Osteoblast (primary cell): ENCODE measurements at regions not wholly inside any gene's neighbourhood (a gene's known extent, or its start where the extent isn't known, plus 50 kb on each side); places are given as distances from the start of the nearest gene placed in this dataset.
A peak's percentile ranks its signal among the peaks of the same experiment; 100 is the strongest.

Experiments used
- DNase-seq: peaks from one replicate; pipeline ENCODE4 v3.0.0; 2011; ENCODE audit warnings: low spot score, mixed read lengths; ENCODE audit not compliant: insufficient read length; ENCODE audit errors: missing footprints
- H2AFZ ChIP-seq: 2 replicates; pipeline ENCODE4 v1.6.0; 2011; ENCODE audit warnings: mild to moderate bottlenecking, low read length
- H3K27ac ChIP-seq: 2 replicates; pipeline ENCODE4 v1.5.1; 2011; ENCODE audit warnings: mild to moderate bottlenecking, low read depth, low read length, moderate library complexity
- H3K27me3 ChIP-seq: 2 replicates; pipeline ENCODE4 v1.6.0; 2012; ENCODE audit warnings: mild to moderate bottlenecking, control low read depth, inconsistent platforms, low read length, moderate library complexity; ENCODE audit not compliant: insufficient read depth
- H3K36me3 ChIP-seq: 2 replicates; pipeline ENCODE4 v1.5.1; 2011; ENCODE audit warnings: mild to moderate bottlenecking, low read length, control low read depth, moderate library complexity; ENCODE audit not compliant: insufficient read depth
- H3K4me1 ChIP-seq: 2 replicates; pipeline ENCODE4 v1.5.1; 2011; ENCODE audit warnings: mild to moderate bottlenecking, low read length, control low read depth, moderate library complexity; ENCODE audit not compliant: insufficient read depth
- H3K4me2 ChIP-seq: 2 replicates; pipeline ENCODE4 v1.6.0; 2011; ENCODE audit warnings: mild to moderate bottlenecking, low read length; ENCODE audit not compliant: insufficient read depth
- H3K4me3 ChIP-seq: fragments of 200-600 bp; sonication (generic); 3 replicates; pipeline ENCODE4 v1.5.1; 2012; ENCODE audit warnings: mild to moderate bottlenecking, low read length, inconsistent platforms; ENCODE audit not compliant: insufficient read depth
- H3K79me2 ChIP-seq: 2 replicates; pipeline ENCODE4 v1.6.0; 2012; ENCODE audit warnings: mild to moderate bottlenecking, low read length, control low read depth, inconsistent platforms; ENCODE audit not compliant: insufficient read depth
- H3K9me3 ChIP-seq: 2 replicates; pipeline ENCODE4 v1.5.1; 2011; ENCODE audit warnings: low read depth, low read length, control low read depth
- H4K20me1 ChIP-seq: 2 replicates; pipeline ENCODE4 v1.6.0; 2012; ENCODE audit warnings: mild to moderate bottlenecking, low read length, control low read depth; ENCODE audit not compliant: insufficient read depth
- CTCF ChIP-seq: IDR thresholded peaks from 2 replicates; pipeline ENCODE4 v1.5.1; 2011; ENCODE audit warnings: mild to moderate bottlenecking, low read depth, low read length, moderate library complexity; ENCODE audit errors: extremely low read depth

- no peaks in the 10 kb centered on the region for H4K20me1 ChIP-seq
- H3K27me3 ChIP-seq, result no peaks in the 10 kb centered on the region
- no peak for DNase-seq
- no peaks in the 10 kb centered on the region for H3K9me3 ChIP-seq
- no peaks in the 10 kb centered on the region for H3K36me3 ChIP-seq
- peak overlapping the region; percentile 30 for H3K4me3 ChIP-seq
- no peaks in the 10 kb centered on the region for H3K79me2 ChIP-seq
- peaks cover 23% of the 10 kb centered on the region for H3K4me1 ChIP-seq
- H3K27ac ChIP-seq, result peak overlapping the region; percentile 53
- peak overlapping the region; percentile 65 for H2AFZ ChIP-seq
- no peak for TF ChIP-seq CTCF
- peak overlapping the region; percentile 59 for H3K4me2 ChIP-seq
Measured at GRCh38 chr2:111617299-111618225, 266.4 kb downstream of the ANAPC1 start.

DNA sequence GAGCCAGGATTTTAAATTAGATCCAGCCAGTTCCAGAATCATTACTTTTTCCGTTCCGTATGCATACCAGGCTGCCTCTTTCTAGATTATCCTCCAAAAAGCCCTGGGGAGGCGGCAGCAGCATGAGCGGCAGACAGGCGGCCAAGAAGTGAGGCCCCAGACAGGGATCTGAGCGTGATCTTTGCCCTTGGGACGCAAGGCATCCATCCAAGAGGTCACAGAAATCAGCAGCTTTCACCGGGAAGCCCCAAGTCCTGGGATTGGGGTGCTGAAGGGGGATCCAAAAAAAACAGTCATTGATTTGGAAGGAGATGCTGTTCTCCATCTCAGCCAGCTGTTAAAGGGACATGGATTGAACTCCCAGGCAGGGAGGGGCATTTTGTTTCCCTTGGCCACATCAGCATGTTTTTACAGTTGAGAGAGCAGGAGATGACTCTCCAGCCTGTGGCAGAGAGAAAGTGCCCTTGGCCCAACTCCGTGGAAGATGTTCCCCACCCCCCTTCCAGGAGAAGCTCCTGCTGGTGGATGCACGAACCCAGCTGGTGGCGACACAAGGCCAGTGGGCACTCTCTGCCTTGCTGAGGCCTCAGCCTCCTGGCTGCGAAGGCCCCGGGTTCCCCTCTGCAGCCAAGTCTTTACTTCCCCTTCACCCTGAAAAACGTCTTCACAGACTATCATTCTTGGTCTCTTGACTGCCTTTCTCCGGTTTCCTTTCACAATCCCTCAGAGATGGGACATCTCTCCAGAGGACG lies 265.6 kb downstream of the ANAPC1 start:
- H3K27ac ChIP-seq, result peak overlapping the region; percentile 53
- no peak for TF ChIP-seq CTCF
- peaks cover 23% of the 10 kb centered on the region for H3K4me1 ChIP-seq
- no peaks in the 10 kb centered on the region for H3K9me3 ChIP-seq
- DNase-seq, result no peak
- no peaks in the 10 kb centered on the region for H3K27me3 ChIP-seq
- H4K20me1 ChIP-seq, result no peaks in the 10 kb centered on the region
- no peaks in the 10 kb centered on the region for H3K36me3 ChIP-seq
- H3K4me2 ChIP-seq, result peak overlapping the region; percentile 59
- H3K79me2 ChIP-seq, result no peaks in the 10 kb centered on the region
- peak overlapping the region; percentile 30 for H3K4me3 ChIP-seq
- peak overlapping the region; percentile 65 for H2AFZ ChIP-seq

DNA sequence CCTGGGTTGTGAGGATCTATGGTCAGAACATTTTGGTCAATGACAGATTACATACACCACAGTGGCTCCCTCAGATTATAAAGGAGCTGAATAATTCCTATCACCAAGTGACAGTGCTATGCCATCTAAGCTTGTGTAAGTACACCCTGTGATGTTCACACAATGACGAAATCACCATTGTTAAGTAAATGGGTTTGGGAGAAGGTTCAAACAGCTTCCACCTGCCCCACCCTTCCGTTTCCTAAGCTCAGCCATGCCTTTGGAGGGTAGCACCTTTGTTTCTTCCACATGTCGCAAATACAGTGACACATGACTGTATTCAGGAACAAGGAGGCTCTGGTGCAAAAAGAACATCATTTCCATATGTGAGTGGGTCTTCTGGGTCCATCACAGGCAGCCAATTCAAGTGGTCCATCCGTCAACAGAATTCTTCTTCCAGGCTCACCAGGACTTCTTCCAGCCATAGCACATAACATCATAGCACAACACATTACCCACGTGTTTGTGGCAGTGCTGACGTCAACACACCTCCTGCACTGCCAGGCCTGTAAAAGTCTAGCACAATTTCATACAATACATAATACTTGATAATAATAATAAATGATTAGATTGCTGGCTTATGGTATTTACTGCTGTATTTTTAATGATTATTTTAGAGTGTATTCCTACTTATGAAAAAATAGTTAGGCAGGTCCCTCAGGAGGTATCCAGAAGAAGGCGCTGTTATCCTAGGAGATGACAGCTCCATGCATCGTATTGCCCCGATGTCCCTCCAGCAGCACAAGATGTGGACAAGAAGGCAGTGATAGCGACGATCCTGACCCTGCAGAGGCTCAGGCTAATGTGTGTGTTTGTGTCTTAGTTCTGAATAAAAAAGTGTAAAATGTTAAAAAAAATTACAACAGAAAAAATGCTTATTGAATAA lies 264.8 kb downstream of the ANAPC1 start:
- no peak for TF ChIP-seq CTCF
- H3K36me3 ChIP-seq, result no peaks in the 10 kb centered on the region
- no peak overlapping the region for H3K4me3 ChIP-seq
- H3K27me3 ChIP-seq, result no peaks in the 10 kb centered on the region
- H3K4me1 ChIP-seq, result peaks cover 23% of the 10 kb centered on the region
- no peaks in the 10 kb centered on the region for H3K9me3 ChIP-seq
- no peaks in the 10 kb centered on the region for H4K20me1 ChIP-seq
- no peaks in the 10 kb centered on the region for H3K79me2 ChIP-seq
- H2AFZ ChIP-seq, result peak overlapping the region; percentile 65
- peak overlapping the region; percentile 59 for H3K4me2 ChIP-seq
- no peak for DNase-seq
- no peak overlapping the region for H3K27ac ChIP-seq
